MM.1S (cell line): ENCODE measurements at regions not wholly inside any gene's neighbourhood (a gene's known extent, or its start where the extent isn't known, plus 50 kb on each side); places are given as distances from the start of the nearest gene placed in this dataset.

Experiments
- DNase-seq: peaks from one replicate; pipeline ENCODE4 v3.0.0-alpha.2; 2015
- H2AFZ ChIP-seq: fragments of 300-600 bp; sonication (generic); 2 replicates; pipeline ENCODE4 v1.6.0; 2016; ENCODE audit warnings: antibody characterized with exemption, low read length
- H3F3A ChIP-seq: fragments of 300-600 bp; sonication (generic); 2 replicates; pipeline ENCODE4 v1.6.1; 2016; ENCODE audit warnings: mild to moderate bottlenecking, antibody characterized with exemption, low read length, moderate library complexity, mixed read lengths; ENCODE audit not compliant: insufficient read depth
- H3K27ac ChIP-seq: fragments of 300-600 bp; sonication (generic); 2 replicates; pipeline ENCODE4 v1.5.1; 2016; ENCODE audit warnings: mild to moderate bottlenecking, low read length
- H3K27me3 ChIP-seq: fragments of 300-600 bp; sonication (generic); replicated peaks from 2 replicates; pipeline ENCODE4 v1.6.0; 2016; ENCODE audit warnings: low read length; ENCODE audit not compliant: insufficient read depth
- H3K36me3 ChIP-seq: fragments of 300-600 bp; sonication (generic); replicated peaks from 2 replicates; pipeline ENCODE4 v1.6.1; 2016; ENCODE audit warnings: mild to moderate bottlenecking, low read length, mixed read lengths; ENCODE audit not compliant: insufficient read depth
- H3K4me1 ChIP-seq: fragments of 300-600 bp; sonication (generic); 2 replicates; pipeline ENCODE4 v1.6.1; 2016; ENCODE audit warnings: low read length, mixed read lengths
- H3K4me2 ChIP-seq: fragments of 300-600 bp; sonication (generic); 2 replicates; pipeline ENCODE4 v1.6.0; 2016; ENCODE audit warnings: low read depth, low read length
- H3K4me3 ChIP-seq: fragments of 300-600 bp; sonication (generic); 2 replicates; pipeline ENCODE4 v1.5.1; 2016; ENCODE audit warnings: low read length, mixed read lengths
- H3K79me2 ChIP-seq: fragments of 300-600 bp; sonication (generic); 2 replicates; pipeline ENCODE4 v1.6.1; 2016; ENCODE audit warnings: mixed run types, low read length, mixed read lengths
- H3K9ac ChIP-seq: fragments of 300-600 bp; sonication (generic); 2 replicates; pipeline ENCODE4 v1.6.1; 2016; ENCODE audit warnings: low read length, mixed read lengths
- H3K9me2 ChIP-seq: fragments of 300-600 bp; sonication (generic); replicated peaks from 2 replicates; pipeline ENCODE4 v1.6.1; 2016; ENCODE audit warnings: mild to moderate bottlenecking, low read length, mixed read lengths; ENCODE audit not compliant: insufficient read depth
- H3K9me3 ChIP-seq: fragments of 300-600 bp; sonication (generic); replicated peaks from 2 replicates; pipeline ENCODE4 v1.6.1; 2016; ENCODE audit warnings: mild to moderate bottlenecking, low read length, mixed read lengths; ENCODE audit not compliant: insufficient read depth
- H4K20me1 ChIP-seq: fragments of 300-600 bp; sonication (generic); 2 replicates; pipeline ENCODE4 v1.6.1; 2016; ENCODE audit warnings: mild to moderate bottlenecking, low read length, moderate library complexity, mixed read lengths; ENCODE audit not compliant: insufficient read depth
- EZH2 ChIP-seq: fragments of 300-600 bp; sonication (generic); optimal IDR thresholded peaks from 2 replicates; pipeline ENCODE3; 2017; ENCODE audit warnings: low read depth, mild to moderate bottlenecking, antibody characterized with exemption, low read length, mixed read lengths
- EZH2phosphoT487 ChIP-seq: fragments of 300-600 bp; sonication (generic); IDR thresholded peaks from 2 replicates; pipeline ENCODE4 v1.6.1; 2018; ENCODE audit warnings: antibody characterized with exemption, low read length
- TF ChIP-seq, protein P1 (sequence below): fragments of 300-600 bp; sonication (generic); IDR thresholded peaks from 2 replicates; pipeline ENCODE4 v1.5.1; 2016; ENCODE audit warnings: antibody characterized with exemption, low read length, mixed read lengths

DNA sequence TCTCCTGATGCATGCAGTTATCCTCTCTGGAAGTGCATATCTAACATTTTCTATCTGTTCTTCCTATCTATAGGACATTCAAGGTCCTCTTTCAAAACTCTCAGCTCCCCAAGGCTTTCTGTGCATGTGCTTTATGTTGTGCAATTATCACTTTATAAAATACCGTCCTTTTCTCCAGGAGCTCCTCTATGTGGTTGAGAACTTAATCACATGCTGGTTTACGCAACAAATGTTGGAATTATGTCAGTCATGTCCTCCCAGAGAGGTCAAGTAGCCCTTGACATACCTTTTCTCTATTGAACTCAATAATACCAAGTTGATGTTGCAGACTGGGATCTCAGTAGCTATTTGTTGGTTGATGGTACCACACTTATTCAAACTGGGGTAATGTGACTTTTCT, 388.4 kb downstream of the BTBD3 start:
- no peak overlapping the region for H3K9ac ChIP-seq
- H3K4me3 ChIP-seq, result no peak overlapping the region
- DNase-seq, result no peak

DNA sequence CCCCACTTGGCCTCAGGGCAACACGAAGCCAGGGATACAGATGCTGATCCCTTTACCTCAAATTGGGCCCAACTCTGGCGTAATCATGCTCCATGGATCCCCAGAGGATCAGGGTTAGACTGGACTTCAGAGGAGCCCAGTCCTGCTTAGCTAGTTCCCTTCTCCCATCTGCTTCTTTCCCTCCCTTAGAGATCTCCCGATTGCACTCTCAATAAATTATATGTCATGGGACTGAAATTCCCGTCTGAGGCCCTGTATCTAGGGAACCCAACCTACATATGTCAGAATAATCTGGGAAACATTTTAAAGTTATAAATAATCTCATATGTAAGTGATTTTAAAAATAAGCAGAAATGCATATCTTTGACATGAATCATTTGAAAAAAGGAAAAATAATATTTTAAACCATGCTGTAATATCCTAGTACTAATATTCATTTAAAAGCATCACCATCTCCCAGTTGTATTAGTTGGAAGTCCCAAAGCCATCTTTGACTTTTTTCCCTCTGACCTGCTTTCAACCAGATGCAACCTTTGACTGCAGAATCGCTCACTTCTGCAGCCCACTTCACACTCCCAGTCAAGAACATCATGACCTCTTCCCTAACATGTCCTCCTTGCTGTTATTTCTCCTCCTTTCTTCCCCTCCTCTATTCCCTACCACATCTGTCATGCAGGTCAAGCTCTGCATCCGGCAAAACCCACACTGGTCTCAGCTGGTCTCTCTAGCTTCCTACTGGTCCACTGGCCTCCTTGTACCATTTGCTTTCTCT, 393.6 kb downstream of the BTBD3 start:
- Histone ChIP-seq H3K79me2 (no peaks in the 10 kb centered on the region), H3K27ac (no peak overlapping the region), H3K9me2 (no peaks in the 10 kb centered on the region), H4K20me1 (no peaks in the 10 kb centered on the region), H3K9me3 (no peaks in the 10 kb centered on the region), H3K4me2 (no peak overlapping the region), H3K27me3 (no peaks in the 10 kb centered on the region), H3F3A (no peaks in the 10 kb centered on the region), H3K9ac (no peak overlapping the region), H3K4me1 (no peaks in the 10 kb centered on the region), H2AFZ (no peak overlapping the region), H3K36me3 (no peaks in the 10 kb centered on the region), H3K4me3 (no peak overlapping the region)
- DNase-seq, result no peak
- no peak for TF ChIP-seq EZH2phosphoT487
- TF ChIP-seq EZH2, result no peak
- TF ChIP-seq, protein P1, sequence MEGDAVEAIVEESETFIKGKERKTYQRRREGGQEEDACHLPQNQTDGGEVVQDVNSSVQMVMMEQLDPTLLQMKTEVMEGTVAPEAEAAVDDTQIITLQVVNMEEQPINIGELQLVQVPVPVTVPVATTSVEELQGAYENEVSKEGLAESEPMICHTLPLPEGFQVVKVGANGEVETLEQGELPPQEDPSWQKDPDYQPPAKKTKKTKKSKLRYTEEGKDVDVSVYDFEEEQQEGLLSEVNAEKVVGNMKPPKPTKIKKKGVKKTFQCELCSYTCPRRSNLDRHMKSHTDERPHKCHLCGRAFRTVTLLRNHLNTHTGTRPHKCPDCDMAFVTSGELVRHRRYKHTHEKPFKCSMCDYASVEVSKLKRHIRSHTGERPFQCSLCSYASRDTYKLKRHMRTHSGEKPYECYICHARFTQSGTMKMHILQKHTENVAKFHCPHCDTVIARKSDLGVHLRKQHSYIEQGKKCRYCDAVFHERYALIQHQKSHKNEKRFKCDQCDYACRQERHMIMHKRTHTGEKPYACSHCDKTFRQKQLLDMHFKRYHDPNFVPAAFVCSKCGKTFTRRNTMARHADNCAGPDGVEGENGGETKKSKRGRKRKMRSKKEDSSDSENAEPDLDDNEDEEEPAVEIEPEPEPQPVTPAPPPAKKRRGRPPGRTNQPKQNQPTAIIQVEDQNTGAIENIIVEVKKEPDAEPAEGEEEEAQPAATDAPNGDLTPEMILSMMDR, result no peak

More for the DNA sequence above, 388.4 kb downstream of the BTBD3 start:
- Histone ChIP-seq H3K79me2 (no peaks in the 10 kb centered on the region), H3K4me2 (no peak overlapping the region), H3K36me3 (no peaks in the 10 kb centered on the region), H3K9me2 (no peaks in the 10 kb centered on the region), H3K27me3 (no peaks in the 10 kb centered on the region), H3K27ac (no peak overlapping the region), H3K4me1 (no peaks in the 10 kb centered on the region), H3F3A (no peaks in the 10 kb centered on the region), H4K20me1 (no peaks in the 10 kb centered on the region), H3K9me3 (no peaks in the 10 kb centered on the region), H2AFZ (no peak overlapping the region)
- TF ChIP-seq, protein P1, result no peak
- no peak for TF ChIP-seq EZH2phosphoT487
- no peak for TF ChIP-seq EZH2

DNA sequence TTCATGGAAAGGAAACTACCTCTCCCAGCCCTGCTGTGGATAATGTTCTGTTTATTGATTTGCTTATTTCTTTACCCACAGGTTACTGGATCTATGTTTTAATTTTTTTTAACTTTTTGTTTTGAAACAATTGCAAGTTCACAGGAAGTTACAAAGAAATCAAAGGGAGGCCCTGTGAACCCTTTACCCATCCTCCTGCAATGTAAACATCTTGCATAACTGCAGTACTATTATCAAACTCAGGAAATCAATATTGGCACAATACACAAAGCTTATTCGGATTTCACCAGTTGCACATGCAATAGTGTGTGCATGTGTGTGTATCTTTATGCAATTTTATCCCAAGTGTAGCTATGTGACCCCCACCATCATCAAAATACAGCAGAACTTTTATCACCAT, 398.0 kb downstream of the BTBD3 start:
- Histone ChIP-seq H3K4me3 (no peak overlapping the region), H3K36me3 (no peaks in the 10 kb centered on the region), H3K9ac (no peak overlapping the region), H3K27ac (no peak overlapping the region), H2AFZ (no peak overlapping the region), H3K9me3 (no peaks in the 10 kb centered on the region), H3K9me2 (no peaks in the 10 kb centered on the region), H3K4me2 (no peak overlapping the region), H3K79me2 (no peaks in the 10 kb centered on the region), H3F3A (no peaks in the 10 kb centered on the region), H3K4me1 (no peaks in the 10 kb centered on the region), H4K20me1 (no peaks in the 10 kb centered on the region), H3K27me3 (no peaks in the 10 kb centered on the region)
- TF ChIP-seq, protein P1, result no peak
- TF ChIP-seq EZH2phosphoT487 (no peak), EZH2 (no peak)
- no peak for DNase-seq
